ENCODE measurements at regions not wholly inside any gene's neighbourhood (a gene's known extent, or its start where the extent isn't known, plus 50 kb on each side); places are given as distances from the start of the nearest gene placed in this dataset.

DNA sequence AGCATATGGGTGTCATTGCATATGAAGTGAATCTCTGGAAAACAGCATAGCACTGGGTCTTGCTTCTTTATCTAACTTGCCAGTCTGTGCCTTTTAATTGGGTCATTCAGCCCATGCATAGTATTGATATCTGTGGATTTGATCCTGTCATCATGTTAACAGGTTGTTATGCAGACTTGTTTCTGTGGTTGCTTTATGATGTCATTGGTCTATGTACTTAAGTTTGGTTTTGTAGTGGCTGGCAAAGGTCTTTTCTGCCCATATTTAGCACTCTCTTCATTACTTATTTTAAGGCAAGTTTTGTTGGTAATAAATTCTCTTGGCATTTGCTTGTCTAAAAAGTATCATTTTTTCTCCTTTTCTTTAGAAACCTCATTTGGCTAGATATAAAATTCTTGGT lies 221.1 kb upstream of the ITM2A start:
- no peak for TF ChIP-seq TAF1 (IDR thresholded peaks at IDR 0.05; ENCODE audit: low read depth, low read length)
- no peak for TF ChIP-seq POU2F2 (IDR thresholded peaks at IDR 0.05; ENCODE audit: low read depth, low read length)

All from GM12891 (cell line).